ENCODE measurements at regions not wholly inside any gene's neighbourhood (a gene's known extent, or its start where the extent isn't known, plus 50 kb on each side); places are given as distances from the start of the nearest gene placed in this dataset.

- TF ChIP-seq POLR2A (IDR thresholded peaks at IDR 0.05): no peak
- TF ChIP-seq, protein P1, sequence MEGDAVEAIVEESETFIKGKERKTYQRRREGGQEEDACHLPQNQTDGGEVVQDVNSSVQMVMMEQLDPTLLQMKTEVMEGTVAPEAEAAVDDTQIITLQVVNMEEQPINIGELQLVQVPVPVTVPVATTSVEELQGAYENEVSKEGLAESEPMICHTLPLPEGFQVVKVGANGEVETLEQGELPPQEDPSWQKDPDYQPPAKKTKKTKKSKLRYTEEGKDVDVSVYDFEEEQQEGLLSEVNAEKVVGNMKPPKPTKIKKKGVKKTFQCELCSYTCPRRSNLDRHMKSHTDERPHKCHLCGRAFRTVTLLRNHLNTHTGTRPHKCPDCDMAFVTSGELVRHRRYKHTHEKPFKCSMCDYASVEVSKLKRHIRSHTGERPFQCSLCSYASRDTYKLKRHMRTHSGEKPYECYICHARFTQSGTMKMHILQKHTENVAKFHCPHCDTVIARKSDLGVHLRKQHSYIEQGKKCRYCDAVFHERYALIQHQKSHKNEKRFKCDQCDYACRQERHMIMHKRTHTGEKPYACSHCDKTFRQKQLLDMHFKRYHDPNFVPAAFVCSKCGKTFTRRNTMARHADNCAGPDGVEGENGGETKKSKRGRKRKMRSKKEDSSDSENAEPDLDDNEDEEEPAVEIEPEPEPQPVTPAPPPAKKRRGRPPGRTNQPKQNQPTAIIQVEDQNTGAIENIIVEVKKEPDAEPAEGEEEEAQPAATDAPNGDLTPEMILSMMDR (IDR thresholded peaks at IDR 0.05): no peak
These were observed 520.8 kb upstream of the MIR17HG start for GRCh38 chr13:90826688-90827087.
